Trophoblast cell (in vitro differentiated cells and primary cell): ENCODE measurements at regions not wholly inside any gene's neighbourhood (a gene's known extent, or its start where the extent isn't known, plus 50 kb on each side); places are given as distances from the start of the nearest gene placed in this dataset.

ENCODE experiments used
- DNase-seq, 2 donors: peaks; one replicate each; pipeline ENCODE4 v3.0.0-alpha.2; 2016
- H2AFZ ChIP-seq: 2 replicates; pipeline ENCODE4 v1.6.1; 2013; ENCODE audit warnings: low read length, moderate library complexity, mild to moderate bottlenecking; ENCODE audit not compliant: insufficient read depth, poor library complexity
- H2AK5ac ChIP-seq: 2 replicates; pipeline ENCODE4 v1.6.1; 2013; ENCODE audit warnings: mild to moderate bottlenecking, low read length
- H2BK120ac ChIP-seq: 2 replicates; pipeline ENCODE4 v1.6.1; 2013; ENCODE audit warnings: low read length, mild to moderate bottlenecking, moderate library complexity; ENCODE audit not compliant: insufficient read depth, poor library complexity
- H2BK12ac ChIP-seq: 2 replicates; pipeline ENCODE4 v1.6.1; 2013; ENCODE audit warnings: mild to moderate bottlenecking, low read length, moderate library complexity
- H2BK5ac ChIP-seq: 2 replicates; pipeline ENCODE4 v1.6.1; 2013; ENCODE audit warnings: low read length, low read depth, moderate library complexity, mild to moderate bottlenecking; ENCODE audit not compliant: poor library complexity
- H3K14ac ChIP-seq: 2 replicates; pipeline ENCODE4 v1.6.1; 2013; ENCODE audit warnings: mild to moderate bottlenecking, low read length
- H3K18ac ChIP-seq: 2 replicates; pipeline ENCODE4 v1.6.1; 2013; ENCODE audit warnings: mild to moderate bottlenecking, low read length
- H3K23ac ChIP-seq: 2 replicates; pipeline ENCODE4 v1.6.1; 2013; ENCODE audit warnings: low read length
- H3K27ac ChIP-seq: 2 replicates; pipeline ENCODE4 v1.5.1; 2013; ENCODE audit warnings: low read depth, mild to moderate bottlenecking, inconsistent platforms, low read length, moderate library complexity
- H3K27me3 ChIP-seq: 2 replicates; pipeline ENCODE4 v1.6.1; 2013; ENCODE audit warnings: inconsistent platforms, mild to moderate bottlenecking, low read length, moderate library complexity; ENCODE audit not compliant: insufficient read depth
- H3K36me3 ChIP-seq, 2 experiments: 1 replicate in 1 of 2; 2 replicates in 1 of 2; pipeline ENCODE4 v1.6.1; 2013; ENCODE audit warnings: low read length in 2 of 2, mild to moderate bottlenecking in 2 of 2, moderate library complexity in 1 of 2; ENCODE audit not compliant: insufficient read depth in 2 of 2, control insufficient read depth in 1 of 2
- H3K4ac ChIP-seq: 2 replicates; pipeline ENCODE4 v1.6.1; 2013; ENCODE audit warnings: low read depth, mild to moderate bottlenecking, low read length, moderate library complexity
- H3K4me1 ChIP-seq, 2 experiments: 1 replicate in 1 of 2; 2 replicates in 1 of 2; pipeline ENCODE4 v1.6.1; 2013; ENCODE audit warnings: low read length in 2 of 2, mild to moderate bottlenecking in 2 of 2, moderate library complexity in 1 of 2; ENCODE audit not compliant: insufficient read depth in 2 of 2, control insufficient read depth in 1 of 2
- H3K4me2 ChIP-seq: 2 replicates; pipeline ENCODE4 v1.6.1; 2013; ENCODE audit warnings: inconsistent platforms, mild to moderate bottlenecking, low read length, moderate library complexity
- H3K4me3 ChIP-seq: 2 replicates; pipeline ENCODE4 v1.5.1; 2013; ENCODE audit warnings: mild to moderate bottlenecking, low read depth, low read length, inconsistent platforms
- H3K79me1 ChIP-seq: one replicate; pipeline ENCODE4 v1.6.1; 2013; ENCODE audit warnings: low read length
- H3K79me2 ChIP-seq: 2 replicates; pipeline ENCODE4 v1.6.1; 2013; ENCODE audit warnings: low read length, mild to moderate bottlenecking; ENCODE audit not compliant: control insufficient read depth, insufficient read depth, poor library complexity
- H3K9ac ChIP-seq: 2 replicates; pipeline ENCODE4 v1.6.1; 2013; ENCODE audit warnings: mild to moderate bottlenecking, low read length
- H3K9me3 ChIP-seq: 2 replicates; pipeline ENCODE4 v1.6.1; 2013; ENCODE audit warnings: low read depth, mild to moderate bottlenecking, control low read depth, inconsistent platforms, low read length; ENCODE audit not compliant: insufficient read depth
- H4K12ac ChIP-seq: 2 replicates; pipeline ENCODE4 v1.6.1; 2013; ENCODE audit warnings: low read depth, mild to moderate bottlenecking, low read length, moderate library complexity
- H4K8ac ChIP-seq: 2 replicates; pipeline ENCODE4 v1.6.1; 2013; ENCODE audit warnings: low read depth, mild to moderate bottlenecking, low read length, moderate library complexity
- H4K91ac ChIP-seq: one replicate; pipeline ENCODE4 v1.6.1; 2013; ENCODE audit warnings: low read depth, mild to moderate bottlenecking, low read length, moderate library complexity
- WGBS: extraction: QIAGEN DNeasy Blood & Tissue Kit; methylation state at CpG from one replicate; pipeline ENCODE4 v1.1.7; 2013; ENCODE audit warnings: missing lambda C conversion rate; ENCODE audit not compliant: insufficient read length, insufficient coverage; ENCODE audit errors: extremely low coverage; 5-methylcytosine and 5-hydroxymethylcytosine counted together

DNA sequence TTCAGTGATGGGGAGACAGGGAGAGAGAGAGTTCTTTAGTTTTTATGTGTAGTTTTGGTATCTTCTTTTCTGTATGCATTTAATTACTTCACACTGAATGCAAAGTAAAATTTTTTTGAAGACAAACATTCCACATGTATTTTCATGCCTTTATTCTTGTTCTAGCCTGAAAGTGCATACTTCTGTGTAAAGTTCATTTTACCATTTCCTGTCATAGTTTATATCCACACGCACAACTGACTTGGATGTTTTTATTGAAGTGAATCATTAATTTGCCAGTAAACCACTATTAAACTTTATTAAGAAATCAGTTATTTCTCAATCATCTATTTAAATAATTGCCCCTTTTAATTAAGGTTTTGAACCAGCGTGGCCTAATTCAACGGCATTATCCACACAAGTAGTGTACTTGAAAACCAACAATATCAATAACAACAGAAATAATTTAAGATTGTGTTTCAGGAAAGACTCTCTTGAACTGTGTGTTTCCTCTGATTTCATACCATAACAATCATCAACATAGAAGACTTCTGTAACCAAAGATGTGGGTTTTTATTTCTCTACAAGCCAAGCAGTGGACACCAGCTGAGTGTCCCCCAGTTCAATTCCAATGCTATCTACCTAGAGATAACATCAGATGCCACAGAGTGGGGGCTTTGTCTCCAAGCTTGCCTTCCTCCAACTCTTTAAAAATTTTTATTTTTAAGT lies 512.7 kb upstream of the JAG1 start:
- Histone ChIP-seq H3K27ac (no peak overlapping the region), H2BK120ac (no peak overlapping the region), H3K4me1 (no peaks in the 10 kb centered on the region), H3K36me3 (no peaks in the 10 kb centered on the region), H3K79me2 (no peaks in the 10 kb centered on the region), H3K79me1 (no peaks in the 10 kb centered on the region), H3K4me2 (no peak overlapping the region), H2AFZ (no peak overlapping the region), H2BK5ac (no peak overlapping the region), H4K12ac (no peak overlapping the region), H2AK5ac (no peak overlapping the region), H3K23ac (no peak overlapping the region), H3K4me3 (no peak overlapping the region), H3K4ac (no peak overlapping the region), H4K91ac (no peak overlapping the region), H3K14ac (no peak overlapping the region), H3K9me3 (no peaks in the 10 kb centered on the region), H4K8ac (no peak overlapping the region), H3K18ac (no peak overlapping the region), H3K9ac (no peak overlapping the region), H2BK12ac (no peak overlapping the region), H3K27me3 (no peaks in the 10 kb centered on the region)
- WGBS = no CpG with 5 or more reads among the region's 3 CpGs
- no peak for DNase-seq

DNA sequence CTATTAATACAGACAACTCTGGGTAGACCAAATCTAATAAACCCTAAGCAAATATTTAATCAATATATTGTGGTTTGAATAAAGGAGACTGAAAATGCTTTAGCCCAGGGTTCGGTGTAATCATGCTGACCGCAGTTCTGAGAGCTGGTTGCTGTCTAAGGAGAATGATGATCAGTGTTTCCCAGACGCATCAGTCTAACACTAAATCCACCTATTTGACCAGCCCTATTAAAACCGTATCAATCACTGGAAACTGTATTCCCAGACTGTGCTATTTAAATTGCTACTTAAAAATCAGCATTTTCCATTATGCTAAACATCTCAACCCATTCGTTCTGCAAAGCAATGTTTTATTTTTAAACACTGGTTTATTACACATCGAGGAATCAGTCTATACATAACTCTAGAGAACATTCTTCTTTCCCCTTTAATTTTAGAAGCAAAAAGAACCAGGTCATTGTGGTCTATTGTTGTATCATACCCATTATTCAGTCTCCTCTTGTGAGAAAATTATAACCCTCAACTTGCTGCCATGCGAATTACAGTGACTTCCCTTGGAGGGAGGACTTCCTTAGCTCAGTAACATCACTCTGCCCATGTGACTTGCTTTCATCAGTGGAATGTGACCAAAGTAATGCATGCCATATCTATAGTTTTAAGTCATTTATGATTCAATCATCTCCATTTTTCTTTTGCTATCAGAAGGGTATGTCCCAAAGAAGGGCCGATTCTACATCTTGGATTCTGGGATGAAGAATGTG lies 515.2 kb upstream of the JAG1 start:
- no peaks in the 10 kb centered on the region for H3K79me1 ChIP-seq
- no peak overlapping the region for H3K4ac ChIP-seq
- no peaks in the 10 kb centered on the region for H3K4me1 ChIP-seq
- H3K4me2 ChIP-seq = no peak overlapping the region
- H3K18ac ChIP-seq = no peak overlapping the region
- no peak overlapping the region for H3K27ac ChIP-seq
- no peaks in the 10 kb centered on the region for H3K79me2 ChIP-seq
- H3K36me3 ChIP-seq = no peaks in the 10 kb centered on the region
- no peak overlapping the region for H3K14ac ChIP-seq
- no peak overlapping the region for H3K4me3 ChIP-seq
- H4K91ac ChIP-seq = no peak overlapping the region
- WGBS = no CpG with 5 or more reads among the region's 8 CpGs
- no peak overlapping the region for H2AFZ ChIP-seq
- H2AK5ac ChIP-seq = no peak overlapping the region
- H3K9me3 ChIP-seq = no peaks in the 10 kb centered on the region
- H3K27me3 ChIP-seq = no peaks in the 10 kb centered on the region
- no peak overlapping the region for H2BK5ac ChIP-seq
- no peak overlapping the region for H4K12ac ChIP-seq
- H2BK12ac ChIP-seq = no peak overlapping the region
- H3K9ac ChIP-seq = no peak overlapping the region
- H4K8ac ChIP-seq = no peak overlapping the region
- no peak overlapping the region for H2BK120ac ChIP-seq
- no peak overlapping the region for H3K23ac ChIP-seq
- DNase-seq = no peak

DNA sequence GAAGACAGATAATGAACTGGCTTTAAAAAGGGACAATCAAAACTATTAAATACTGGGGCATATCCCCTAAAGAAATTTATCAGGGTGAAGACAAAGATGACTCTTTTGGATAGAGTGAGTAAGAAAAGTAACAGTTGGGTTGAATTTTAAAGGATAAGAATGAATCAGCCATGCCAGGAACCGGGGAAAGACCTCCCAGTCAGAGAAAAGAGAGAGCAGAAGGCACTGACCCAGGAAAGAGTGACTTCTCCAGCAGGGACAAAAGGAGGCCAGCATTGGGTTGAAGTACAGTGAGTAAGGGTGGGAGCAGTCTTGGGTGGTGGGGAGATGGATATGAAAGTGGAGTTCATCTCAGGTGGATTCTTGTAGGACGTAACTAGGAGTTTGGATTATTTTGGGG lies 516.9 kb upstream of the JAG1 start:
- Histone ChIP-seq H4K8ac (no peak overlapping the region), H4K91ac (no peak overlapping the region), H3K9ac (no peak overlapping the region), H3K27ac (no peak overlapping the region), H2AK5ac (no peak overlapping the region), H3K18ac (no peak overlapping the region), H3K4ac (no peak overlapping the region), H2BK12ac (no peak overlapping the region), H3K23ac (no peak overlapping the region), H3K9me3 (no peaks in the 10 kb centered on the region), H4K12ac (no peak overlapping the region), H3K4me2 (no peak overlapping the region), H3K79me2 (no peaks in the 10 kb centered on the region), H3K4me3 (no peak overlapping the region), H2BK5ac (no peak overlapping the region), H3K14ac (no peak overlapping the region), H2BK120ac (no peak overlapping the region), H2AFZ (no peak overlapping the region), H3K27me3 (no peaks in the 10 kb centered on the region), H3K4me1 (peaks cover 2% of the 10 kb centered on the region in 2 experiments), H3K36me3 (no peaks in the 10 kb centered on the region), H3K79me1 (no peaks in the 10 kb centered on the region)
- DNase-seq = no peak
- WGBS = no CpG with 5 or more reads among the region's 2 CpGs

DNA sequence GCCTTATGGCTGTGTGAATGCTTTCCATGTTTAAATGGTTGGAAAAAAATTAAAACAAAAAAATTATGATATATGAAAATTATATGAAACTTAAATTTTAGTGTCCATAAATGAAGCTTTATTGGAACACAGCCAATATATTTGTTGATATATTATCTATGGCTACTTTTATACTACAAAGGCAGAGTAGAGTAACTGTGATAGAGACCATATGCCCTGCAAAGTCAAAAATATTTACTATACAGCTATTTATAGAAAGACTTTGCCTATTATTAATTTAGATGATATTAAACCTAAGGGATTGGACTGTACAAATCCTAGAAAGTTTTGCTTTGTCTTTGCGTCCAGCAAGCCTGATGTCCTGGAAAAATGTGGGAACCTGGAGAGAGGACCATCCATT lies 518.3 kb upstream of the JAG1 start:
- Histone ChIP-seq H3K27me3 (no peaks in the 10 kb centered on the region), H2BK12ac (peak overlapping the region; percentile 38), H3K4me1 (peaks cover 5 to 7% of the 10 kb centered on the region in 2 experiments), H4K12ac (no peak overlapping the region), H3K14ac (no peak overlapping the region), H2BK120ac (no peak overlapping the region), H3K4ac (no peak overlapping the region), H3K9ac (no peak overlapping the region), H3K79me1 (peaks cover 7% of the 10 kb centered on the region), H3K18ac (no peak overlapping the region), H3K23ac (no peak overlapping the region), H2BK5ac (no peak overlapping the region), H3K27ac (no peak overlapping the region), H3K4me2 (no peak overlapping the region), H3K79me2 (no peaks in the 10 kb centered on the region), H2AK5ac (no peak overlapping the region), H3K4me3 (no peak overlapping the region), H3K9me3 (no peaks in the 10 kb centered on the region), H2AFZ (no peak overlapping the region), H4K91ac (no peak overlapping the region), H3K36me3 (no peaks in the 10 kb centered on the region), H4K8ac (no peak overlapping the region)
- DNase-seq = no peak
- no CpG with 5 or more reads among the region's 1 CpG for WGBS
